Neural progenitor cell (in vitro differentiated cells): ENCODE measurements at regions not wholly inside any gene's neighbourhood (a gene's known extent, or its start where the extent isn't known, plus 50 kb on each side); places are given as distances from the start of the nearest gene placed in this dataset.

Source experiments
- CTCF ChIP-seq: fragments of 200-600 bp; sonication (generic); IDR thresholded peaks from 2 replicates; pipeline ENCODE4 v1.5.1; 2017; ENCODE audit warnings: antibody characterized with exemption, mild to moderate bottlenecking
- EZH2 ChIP-seq: fragments of 200-600 bp; sonication (generic); IDR thresholded peaks from 2 replicates; pipeline ENCODE4 v1.6.1; 2017; ENCODE audit warnings: antibody characterized with exemption, mild to moderate bottlenecking, moderate library complexity
- EZH2phosphoT487 ChIP-seq: fragments of 200-600 bp; sonication (generic); IDR thresholded peaks from 2 replicates; pipeline ENCODE4 v1.6.1; 2017; ENCODE audit warnings: antibody characterized with exemption

GRCh38 chr19:20863176-20863575, 59.9 kb upstream of the ZNF85 start:
- no peak for TF ChIP-seq CTCF
- TF ChIP-seq EZH2: no peak
- TF ChIP-seq EZH2phosphoT487: no peak
